ENCODE measurements at regions not wholly inside any gene's neighbourhood (a gene's known extent, or its start where the extent isn't known, plus 50 kb on each side); places are given as distances from the start of the nearest gene placed in this dataset.

GRCh38 chr3:13134879-13135206, 61.6 kb upstream of the IQSEC1 start:
- FAIRE-seq (no peak), DNase-seq (ENCODE audit: low read depth, low spot score) (no peak), ATAC-seq (no peak)
- ChIA-PET POLR2A (no interaction called here), SMC1A (ENCODE audit: uncharacterized antibody, unreplicated experiment) (no interaction called here), CTCF (no interaction called here), RAD21 (ENCODE audit: unreplicated experiment) (no interaction called here)
- no peak overlapping the region for H3K9ac ChIP-seq (ENCODE audit: control insufficient read depth, insufficient read depth, low read length)
- no peak overlapping the region for H3K4me2 ChIP-seq (ENCODE audit: control insufficient read depth, insufficient read depth)
- in situ Hi-C loops (cut with MboI) (no loop called here), intact Hi-C loops (cut with micrococcal nuclease; ENCODE audit: unreplicated experiment) (no loop called here)
- no peaks in the 10 kb centered on the region for H4K20me1 ChIP-seq (ENCODE audit: control insufficient read depth, insufficient read depth)
- no peaks in the 10 kb centered on the region for H3K36me3 ChIP-seq (ENCODE audit: control insufficient read depth in 2 of 2, insufficient read depth in 2 of 2, low read length in 1 of 2)
- no TSS peak for BruUV-seq (replicated peaks)
- TF ChIP-seq EGR1 (IDR thresholded peaks at IDR 0.05; ENCODE audit: borderline replicate concordance in 1 of 2, low read depth in 2 of 2, low read length in 2 of 2), result no peak
- TF ChIP-seq EP300 (IDR thresholded peaks at IDR 0.05; ENCODE audit: borderline replicate concordance in 1 of 2, control insufficient read depth in 1 of 2, low read depth in 2 of 2, low read length in 2 of 2), result no peak
- TF ChIP-seq ZNF207 (IDR thresholded peaks at IDR 0.05; ENCODE audit: borderline replicate concordance), result no peak
- TF ChIP-seq HDAC2 (IDR thresholded peaks at IDR 0.05), result no peak
- TF ChIP-seq, protein P1, sequence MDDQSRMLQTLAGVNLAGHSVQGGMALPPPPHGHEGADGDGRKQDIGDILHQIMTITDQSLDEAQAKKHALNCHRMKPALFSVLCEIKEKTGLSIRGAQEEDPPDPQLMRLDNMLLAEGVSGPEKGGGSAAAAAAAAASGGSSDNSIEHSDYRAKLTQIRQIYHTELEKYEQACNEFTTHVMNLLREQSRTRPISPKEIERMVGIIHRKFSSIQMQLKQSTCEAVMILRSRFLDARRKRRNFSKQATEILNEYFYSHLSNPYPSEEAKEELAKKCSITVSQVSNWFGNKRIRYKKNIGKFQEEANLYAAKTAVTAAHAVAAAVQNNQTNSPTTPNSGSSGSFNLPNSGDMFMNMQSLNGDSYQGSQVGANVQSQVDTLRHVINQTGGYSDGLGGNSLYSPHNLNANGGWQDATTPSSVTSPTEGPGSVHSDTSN (IDR thresholded peaks at IDR 0.05; ENCODE audit: insufficient replicate concordance, low read depth, low read length), result no peak
- TF ChIP-seq, protein P2, sequence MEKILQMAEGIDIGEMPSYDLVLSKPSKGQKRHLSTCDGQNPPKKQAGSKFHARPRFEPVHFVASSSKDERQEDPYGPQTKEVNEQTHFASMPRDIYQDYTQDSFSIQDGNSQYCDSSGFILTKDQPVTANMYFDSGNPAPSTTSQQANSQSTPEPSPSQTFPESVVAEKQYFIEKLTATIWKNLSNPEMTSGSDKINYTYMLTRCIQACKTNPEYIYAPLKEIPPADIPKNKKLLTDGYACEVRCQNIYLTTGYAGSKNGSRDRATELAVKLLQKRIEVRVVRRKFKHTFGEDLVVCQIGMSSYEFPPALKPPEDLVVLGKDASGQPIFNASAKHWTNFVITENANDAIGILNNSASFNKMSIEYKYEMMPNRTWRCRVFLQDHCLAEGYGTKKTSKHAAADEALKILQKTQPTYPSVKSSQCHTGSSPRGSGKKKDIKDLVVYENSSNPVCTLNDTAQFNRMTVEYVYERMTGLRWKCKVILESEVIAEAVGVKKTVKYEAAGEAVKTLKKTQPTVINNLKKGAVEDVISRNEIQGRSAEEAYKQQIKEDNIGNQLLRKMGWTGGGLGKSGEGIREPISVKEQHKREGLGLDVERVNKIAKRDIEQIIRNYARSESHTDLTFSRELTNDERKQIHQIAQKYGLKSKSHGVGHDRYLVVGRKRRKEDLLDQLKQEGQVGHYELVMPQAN (conservative IDR thresholded peaks at IDR 0.05), result no peak
- TF ChIP-seq PAX5 (IDR thresholded peaks at IDR 0.05; ENCODE audit: borderline replicate concordance, low read depth, low read length), result no peak
- no peak for TF ChIP-seq JUNB (IDR thresholded peaks at IDR 0.05)
- peaks cover 0 to 5% of the 10 kb centered on the region in 2 experiments; a peak in 2 of 4 replicates for H3K27me3 ChIP-seq (replicated peaks in 1 of 2; ENCODE audit: control insufficient read depth in 2 of 2, insufficient read depth in 2 of 2, low read length in 1 of 2)
- no peaks in the 10 kb centered on the region for H3K4me1 ChIP-seq (ENCODE audit: control insufficient read depth, insufficient read depth, low read length)
- no peaks in the 10 kb centered on the region for H3K9me3 ChIP-seq (replicated peaks; ENCODE audit: control insufficient read depth, insufficient read depth, low read length)
- no peaks in the 10 kb centered on the region for H3K79me2 ChIP-seq (ENCODE audit: control insufficient read depth, insufficient read depth, low read length)
- H2AFZ ChIP-seq (ENCODE audit: control insufficient read depth, low read depth, low read length), result no peak overlapping the region
- 19% methylated on average over 8 of the region's 8 CpGs for WGBS (ENCODE audit: insufficient coverage, insufficient replicate concordance, low lambda C conversion rate, missing lambda C conversion rate)
- H3K4me3 ChIP-seq, result no peak overlapping the region
- no peak overlapping the region for H3K27ac ChIP-seq (ENCODE audit: control insufficient read depth, insufficient read depth)
